HFF-Myc (cell line): ENCODE measurements at regions not wholly inside any gene's neighbourhood (a gene's known extent, or its start where the extent isn't known, plus 50 kb on each side); places are given as distances from the start of the nearest gene placed in this dataset.

Source experiments
- DNase-seq: peaks from one replicate; pipeline ENCODE4 v3.0.0-alpha.2; 2011; ENCODE audit warnings: low read depth; ENCODE audit errors: extremely low read depth
- H3K4me3 ChIP-seq: replicated peaks from 2 replicates; pipeline ENCODE4 v1.5.1; 2011; ENCODE audit warnings: low read depth, mild to moderate bottlenecking, control low read depth, low read length
- CTCF ChIP-seq: IDR thresholded peaks from 2 replicates; pipeline ENCODE4 v1.5.1; 2012; ENCODE audit warnings: mild to moderate bottlenecking, low read depth, low read length, control low read depth; ENCODE audit errors: missing control alignments

- no peak for TF ChIP-seq CTCF
- no peak for DNase-seq
- no peak overlapping the region for H3K4me3 ChIP-seq
These were observed 138.2 kb upstream of the PWP1 start for GRCh38 chr12:107547389-107547788.

- DNase-seq = no peak
- no peak overlapping the region for H3K4me3 ChIP-seq
- no peak for TF ChIP-seq CTCF
These were observed 135.7 kb upstream of the PWP1 start for GRCh38 chr12:107549651-107550480.

GRCh38 chr12:107551434-107551833 lies 134.2 kb upstream of the PWP1 start:
- no peak overlapping the region for H3K4me3 ChIP-seq
- no peak for TF ChIP-seq CTCF
- DNase-seq = no peak

- TF ChIP-seq CTCF = no peak
- DNase-seq = no peak
- H3K4me3 ChIP-seq = no peak overlapping the region
These were observed 133.3 kb upstream of the PWP1 start for GRCh38 chr12:107552263-107552662.

GRCh38 chr12:107553211-107553765 lies 132.3 kb upstream of the PWP1 start:
- TF ChIP-seq CTCF = no peak
- DNase-seq = no peak
- H3K4me3 ChIP-seq = no peak overlapping the region

GRCh38 chr12:107554941-107555340 lies 130.7 kb upstream of the PWP1 start:
- no peak for TF ChIP-seq CTCF
- DNase-seq = no peak
- H3K4me3 ChIP-seq = no peak overlapping the region
